Naive thymus-derived CD8-positive, alpha-beta T cell (primary cell): ENCODE measurements at regions not wholly inside any gene's neighbourhood (a gene's known extent, or its start where the extent isn't known, plus 50 kb on each side); places are given as distances from the start of the nearest gene placed in this dataset.

Source experiments
- ATAC-seq, 2 donors: fragments of 150-1000 bp; cut with Tn5 transposase in 1 of 2; sonication (Bioruptor Pico), chemical (Tn5 transposase) in 1 of 2; 1 replicate in 1 of 2; 2 replicates in 1 of 2; pipeline ENCODE4 v1.10.0; 2021; ENCODE audit warnings: mild to moderate bottlenecking in 2 of 2, moderate library complexity in 2 of 2
- POLR2A ChIA-PET: fragments of 350-600 bp; sonication (Branson Sonifier 250); formaldehyde crosslinking; loops from one replicate; lab custom pipeline; 2021; ENCODE audit warnings: antibody characterized with exemption; lab: Charles Lee
- DNase-seq, 10 donors: peaks; one replicate each; pipeline versions ENCODE4 v3.0.0 to v3.0.0-alpha.2; 2020 to 2022
- H3K27ac Mint-ChIP-seq, 10 donors: one replicate each; pipeline ENCODE4 v1.8.0; 2020 to 2022; ENCODE audit warnings: mild to moderate bottlenecking in 10 of 10, mixed read lengths in 10 of 10, moderate library complexity in 4 of 10, inconsistent platforms in 1 of 10
- H3K27me3 Mint-ChIP-seq, 5 donors: one replicate each; pipeline ENCODE4 v1.8.0; 2021 to 2022; ENCODE audit warnings: mixed read lengths in 5 of 5
- H3K36me3 Mint-ChIP-seq, 3 donors: one replicate each; pipeline ENCODE4 v1.8.0; 2020 to 2022; ENCODE audit warnings: mixed read lengths in 3 of 3, mild to moderate bottlenecking in 2 of 3, inconsistent platforms in 1 of 3
- H3K4me1 Mint-ChIP-seq, 4 donors: one replicate each; pipeline ENCODE4 v1.8.0; 2021 to 2022; ENCODE audit warnings: mixed read lengths in 4 of 4
- H3K4me3 Mint-ChIP-seq, 10 donors: one replicate each; pipeline ENCODE4 v1.8.0; 2020 to 2022; ENCODE audit warnings: mild to moderate bottlenecking in 10 of 10, mixed read lengths in 10 of 10, moderate library complexity in 6 of 10, inconsistent platforms in 1 of 10
- H3K9me3 Mint-ChIP-seq, 9 donors: one replicate each; pipeline ENCODE4 v1.8.0; 2020 to 2022; ENCODE audit warnings: mixed read lengths in 9 of 9, mild to moderate bottlenecking in 3 of 9, inconsistent platforms in 1 of 9, moderate library complexity in 1 of 9

- POLR2A ChIA-PET, result no interaction called here
- Mint-ChIP-seq H3K9me3 (peaks cover 0 to under 1% (median 0%) of the 10 kb centered on the region in 9 donors), H3K4me3 (no peak overlapping the region), H3K4me1 (no peaks in the 10 kb centered on the region), H3K27me3 (peaks cover 0 to 1% (median under 1%) of the 10 kb centered on the region in 5 donors), H3K36me3 (no peaks in the 10 kb centered on the region), H3K27ac (peak overlapping the region in 2 of 10 donors; percentile 21 to 43)
- DNase-seq, result peak in 5 of 10 donors; percentile 1 to 43 (median 18)
- ATAC-seq, result peak; percentile 71 to 84
Observed at GRCh38 chr5:32511776-32512374, 67.3 kb upstream of the ZFR start.

- Mint-ChIP-seq H3K36me3 (no peaks in the 10 kb centered on the region), H3K27ac (no peak overlapping the region), H3K27me3 (no peaks in the 10 kb centered on the region), H3K4me1 (peaks cover 0 to under 1% (median 0%) of the 10 kb centered on the region in 4 donors), H3K4me3 (no peak overlapping the region), H3K9me3 (no peaks in the 10 kb centered on the region)
- no peak for DNase-seq
- no peak for ATAC-seq
- POLR2A ChIA-PET, result no interaction called here
Observed at GRCh38 chr5:32510860-32511259, 66.3 kb upstream of the ZFR start.

- Mint-ChIP-seq H3K27me3 (peaks cover 0 to 4% (median 2%) of the 10 kb centered on the region in 5 donors), H3K9me3 (no peaks in the 10 kb centered on the region), H3K4me3 (no peak overlapping the region), H3K4me1 (peaks cover 8 to 18% (median 14%) of the 10 kb centered on the region in 4 donors), H3K27ac (peak overlapping the region in 1 of 10 donors; percentile 15), H3K36me3 (no peaks in the 10 kb centered on the region)
- ATAC-seq (no peak), DNase-seq (no peak)
- POLR2A ChIA-PET, result no interaction called here
Observed at GRCh38 chr5:32508806-32509805, 64.6 kb upstream of the ZFR start.

- ATAC-seq (no peak), DNase-seq (no peak)
- Mint-ChIP-seq H3K9me3 (no peaks in the 10 kb centered on the region), H3K27me3 (peaks cover 0 to 4% (median 3%) of the 10 kb centered on the region in 5 donors), H3K4me3 (no peak overlapping the region), H3K4me1 (peaks cover 8 to 18% (median 14%) of the 10 kb centered on the region in 4 donors), H3K27ac (no peak overlapping the region), H3K36me3 (no peaks in the 10 kb centered on the region)
- POLR2A ChIA-PET, result interaction anchor here (0.5 kb wide), 1 partner anchor 10 kb away, joined by 3 read pairs; no protein-coding TSS in a partner anchor
Observed at GRCh38 chr5:32507738-32508434, 63.3 kb upstream of the ZFR start.

GRCh38 chr5:32506799-32507198, 62.3 kb upstream of the ZFR start:
- Mint-ChIP-seq H3K27me3 (peaks cover 0 to 6% (median 4%) of the 10 kb centered on the region in 5 donors), H3K9me3 (no peaks in the 10 kb centered on the region), H3K27ac (no peak overlapping the region), H3K36me3 (no peaks in the 10 kb centered on the region), H3K4me1 (peaks cover 8 to 18% (median 14%) of the 10 kb centered on the region in 4 donors), H3K4me3 (no peak overlapping the region)
- ATAC-seq (no peak), DNase-seq (no peak)
- POLR2A ChIA-PET, result no interaction called here

GRCh38 chr5:32506201-32506661, 61.7 kb upstream of the ZFR start:
- Mint-ChIP-seq H3K9me3 (no peaks in the 10 kb centered on the region), H3K36me3 (no peaks in the 10 kb centered on the region), H3K4me1 (peaks cover 8 to 18% (median 14%) of the 10 kb centered on the region in 4 donors), H3K27me3 (peaks cover 3 to 6% (median 6%) of the 10 kb centered on the region in 5 donors), H3K27ac (no peak overlapping the region), H3K4me3 (no peak overlapping the region)
- ATAC-seq (no peak), DNase-seq (no peak)
- POLR2A ChIA-PET, result no interaction called here

- Mint-ChIP-seq H3K36me3 (no peaks in the 10 kb centered on the region), H3K27ac (peak overlapping the region in 1 of 10 donors; percentile 2), H3K4me3 (no peak overlapping the region), H3K9me3 (no peaks in the 10 kb centered on the region), H3K4me1 (peaks cover 8 to 18% (median 14%) of the 10 kb centered on the region in 4 donors), H3K27me3 (peaks cover 3 to 10% (median 9%) of the 10 kb centered on the region in 5 donors)
- ATAC-seq (no peak), DNase-seq (no peak)
- POLR2A ChIA-PET, result no interaction called here
Observed at GRCh38 chr5:32505756-32506155, 61.2 kb upstream of the ZFR start.

GRCh38 chr5:32504989-32505596, 60.6 kb upstream of the ZFR start:
- POLR2A ChIA-PET, result no interaction called here
- Mint-ChIP-seq H3K36me3 (no peaks in the 10 kb centered on the region), H3K9me3 (no peaks in the 10 kb centered on the region), H3K27ac (peak overlapping the region in 6 of 10 donors; percentile 4 to 71 (median 28)), H3K4me3 (peak overlapping the region in 7 of 10 donors; percentile 3 to 28 (median 21)), H3K4me1 (peaks cover 8 to 18% (median 14%) of the 10 kb centered on the region in 4 donors), H3K27me3 (peaks cover 3 to 17% (median 9%) of the 10 kb centered on the region in 5 donors)
- DNase-seq (peak in 1 of 10 donors; percentile 5), ATAC-seq (peak; percentile 32 to 37)

GRCh38 chr5:32504329-32504988, 59.9 kb upstream of the ZFR start:
- Mint-ChIP-seq H3K27ac (peak overlapping the region in 7 of 10 donors; percentile 4 to 79 (median 56)), H3K9me3 (no peaks in the 10 kb centered on the region), H3K4me3 (peak overlapping the region in 6 of 10 donors; percentile 3 to 28 (median 22)), H3K4me1 (peaks cover 8 to 18% (median 14%) of the 10 kb centered on the region in 4 donors), H3K36me3 (no peaks in the 10 kb centered on the region), H3K27me3 (peaks cover 3 to 18% (median 9%) of the 10 kb centered on the region in 5 donors)
- DNase-seq (no peak), ATAC-seq (no peak)
- POLR2A ChIA-PET, result no interaction called here

GRCh38 chr5:32503261-32503660, 58.7 kb upstream of the ZFR start:
- no peak for DNase-seq
- peaks cover 8 to 18% (median 14%) of the 10 kb centered on the region in 4 donors for H3K4me1 Mint-ChIP-seq
- H3K27me3 Mint-ChIP-seq, result peaks cover 3 to 18% (median 9%) of the 10 kb centered on the region in 5 donors
- no peak for ATAC-seq
- POLR2A ChIA-PET, result no interaction called here
- H3K27ac Mint-ChIP-seq, result peak overlapping the region in 1 of 10 donors; percentile 55
- no peaks in the 10 kb centered on the region for H3K9me3 Mint-ChIP-seq
- no peak overlapping the region for H3K4me3 Mint-ChIP-seq
- no peaks in the 10 kb centered on the region for H3K36me3 Mint-ChIP-seq

GRCh38 chr5:32501071-32502002, 56.8 kb upstream of the ZFR start:
- DNase-seq (no peak), ATAC-seq (no peak)
- Mint-ChIP-seq H3K36me3 (no peaks in the 10 kb centered on the region), H3K4me3 (no peak overlapping the region), H3K4me1 (peaks cover 8 to 18% (median 14%) of the 10 kb centered on the region in 4 donors), H3K9me3 (no peaks in the 10 kb centered on the region), H3K27me3 (peaks cover 3 to 18% (median 9%) of the 10 kb centered on the region in 5 donors), H3K27ac (no peak overlapping the region)
- POLR2A ChIA-PET, result no interaction called here
